HG03571 (cell line): ENCODE measurements at regions not wholly inside any gene's neighbourhood (a gene's known extent, or its start where the extent isn't known, plus 50 kb on each side); places are given as distances from the start of the nearest gene placed in this dataset.

Experiments used
- ATAC-seq: cut with Tn5 transposase; IDR thresholded peaks from one replicate; pipeline ENCODE4 v1.9.1; 2021; ENCODE audit not compliant: unreplicated experiment

DNA sequence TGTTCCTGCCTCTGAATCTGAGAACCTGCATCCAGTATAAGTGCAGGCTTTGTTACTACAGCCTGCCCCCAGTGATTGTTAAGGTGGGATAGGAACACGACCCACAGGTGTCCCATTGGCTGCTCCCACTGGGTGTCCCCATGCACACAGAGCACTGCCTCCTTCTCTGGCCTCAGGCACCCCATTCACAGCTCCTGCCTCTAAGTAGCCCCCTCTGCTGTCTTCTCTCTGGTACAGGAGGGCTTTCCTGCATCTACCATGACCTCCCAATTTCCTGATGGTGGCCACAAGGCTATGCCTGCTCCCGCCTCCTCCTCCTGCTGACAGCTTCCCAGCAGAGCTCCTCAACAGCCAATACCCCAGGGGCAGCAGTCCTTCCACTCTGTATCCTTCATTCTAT, 238.6 kb upstream of the TMC3 start:
- ATAC-seq, result no peak

DNA sequence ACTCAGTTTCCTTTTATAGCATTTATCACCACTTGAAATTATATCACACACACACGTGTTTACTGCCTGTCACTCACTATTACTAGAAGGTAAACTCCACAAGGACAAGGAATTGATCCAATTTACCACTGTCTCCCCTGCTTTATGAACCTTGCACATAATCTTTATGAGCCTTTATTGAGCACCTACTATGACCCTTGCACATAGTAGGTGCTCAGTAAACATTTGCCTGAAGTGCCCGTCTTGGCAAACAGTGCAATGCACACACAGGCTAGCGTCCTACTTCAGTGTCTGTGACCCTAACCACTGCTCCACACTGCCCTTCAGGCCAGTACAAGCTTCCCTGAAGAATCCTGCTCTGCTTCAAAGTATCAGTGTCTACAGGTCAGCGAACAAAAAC, 237.7 kb upstream of the TMC3 start:
- ATAC-seq, result no peak

DNA sequence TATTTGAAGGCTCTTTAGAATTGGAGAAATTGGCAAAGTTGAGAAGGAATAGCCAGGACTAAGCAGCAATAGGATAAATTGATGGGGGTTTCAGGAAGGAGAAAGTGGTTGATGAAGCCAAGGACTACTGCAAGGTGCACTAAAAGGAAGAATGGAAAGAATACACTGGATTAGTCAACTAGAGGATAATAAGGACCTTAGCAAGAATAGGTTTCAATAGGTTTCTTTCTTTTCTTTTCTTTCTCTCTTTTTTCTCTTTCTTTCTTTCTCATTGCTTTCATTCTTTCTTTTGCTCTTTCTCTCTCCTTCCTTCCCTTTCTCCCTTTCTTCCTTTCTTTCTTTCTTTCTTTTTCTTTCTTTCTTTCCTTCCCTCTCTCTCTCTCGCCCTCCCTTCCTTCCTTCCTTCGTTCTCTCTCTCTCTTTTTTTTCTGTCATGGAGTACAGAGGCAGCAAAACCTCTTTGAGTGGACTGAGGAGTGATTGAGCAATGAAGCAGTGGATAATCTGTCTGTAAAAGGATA, 234.4 kb upstream of the TMC3 start:
- ATAC-seq, result no peak

DNA sequence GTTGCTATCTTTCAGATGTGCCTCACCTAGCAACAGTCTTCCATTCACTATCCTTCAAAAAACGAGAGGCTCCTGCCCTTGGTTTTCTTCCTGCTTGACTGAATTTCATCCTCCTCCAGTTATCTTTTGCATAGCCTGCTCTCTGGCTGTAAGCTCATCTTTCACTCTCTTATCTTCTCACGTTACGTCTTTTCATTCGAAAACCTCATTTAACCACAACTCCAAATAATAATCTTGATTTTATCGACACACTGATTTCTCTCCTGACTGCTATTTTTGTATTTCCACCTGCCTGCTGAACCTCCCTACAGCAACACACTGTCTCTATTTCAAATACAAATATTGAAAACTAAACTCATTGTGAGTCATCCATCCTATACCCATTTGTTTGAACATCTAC, 230.7 kb upstream of the TMC3 start:
- ATAC-seq, result no peak

DNA sequence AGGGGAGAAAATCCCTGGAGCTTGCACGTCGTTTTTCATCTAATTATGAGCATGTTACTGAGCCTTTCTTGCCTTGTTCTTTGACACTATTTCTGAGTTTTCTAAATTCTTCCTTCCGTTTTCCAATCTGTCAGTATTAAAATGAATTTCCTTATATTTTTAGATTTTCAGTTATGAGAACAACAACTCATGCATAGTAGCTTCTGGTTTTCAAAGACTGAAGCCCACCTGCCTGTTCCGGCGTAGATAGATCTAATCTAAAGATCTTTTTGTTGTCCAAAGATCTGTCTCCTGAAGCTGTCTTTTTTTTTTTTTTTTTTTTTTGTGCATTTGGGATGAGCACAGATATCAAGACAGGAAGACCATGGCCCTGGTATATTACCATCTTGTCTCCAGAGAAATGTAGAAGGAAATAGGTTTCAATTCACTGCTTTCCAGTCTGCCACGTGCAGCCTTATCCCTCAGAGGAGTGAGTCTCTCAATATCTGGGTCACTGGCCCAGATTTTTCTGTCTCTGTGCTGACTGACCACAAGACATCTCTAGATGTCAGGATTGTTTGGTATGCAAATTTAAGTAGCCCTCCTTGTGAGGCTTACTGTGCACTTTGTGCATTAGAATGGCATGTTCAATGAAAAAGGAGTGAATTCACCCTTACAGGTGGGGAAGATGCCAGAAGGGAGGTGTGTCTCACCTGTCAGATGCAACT, 222.3 kb upstream of the TMC3 start:
- no peak for ATAC-seq

DNA sequence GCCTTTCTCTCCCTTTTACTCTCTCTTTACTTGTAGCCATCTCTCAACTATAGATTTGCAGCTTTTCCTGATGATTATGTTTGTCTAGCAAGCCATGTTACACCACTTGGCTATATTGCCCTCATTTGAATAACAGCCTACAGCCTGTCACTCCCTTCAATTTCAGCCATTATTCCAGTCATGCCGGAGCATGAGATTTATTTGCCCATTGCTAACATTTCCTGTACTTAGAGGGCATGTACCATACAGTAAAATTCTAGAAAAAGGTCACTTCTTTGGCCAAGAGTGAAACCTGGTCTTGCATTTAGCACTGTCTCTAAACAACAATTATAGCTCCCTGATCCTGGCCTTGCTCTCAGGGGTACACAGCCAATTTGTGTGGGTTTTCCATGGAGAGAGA, 221.7 kb upstream of the TMC3 start:
- ATAC-seq, result no peak

DNA sequence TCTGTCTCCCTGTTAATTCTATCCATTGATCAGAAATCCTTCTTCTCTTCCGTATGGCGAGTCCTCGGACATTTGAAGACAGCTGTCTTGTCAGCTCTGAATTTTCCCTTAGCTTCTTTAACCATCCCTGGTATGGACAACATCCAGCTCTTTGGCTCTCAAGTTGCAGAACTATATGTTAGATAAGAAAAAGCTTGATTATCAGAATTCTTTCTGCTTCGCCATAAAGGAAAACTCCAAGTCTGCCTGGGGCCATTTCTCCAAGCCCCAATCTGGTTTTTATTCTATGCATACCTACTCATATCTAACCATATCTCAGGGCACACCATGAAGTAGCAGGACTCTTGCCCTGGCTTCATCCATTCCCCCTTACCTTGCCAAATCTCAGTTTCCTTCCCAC, 215.7 kb upstream of the TMC3 start:
- no peak for ATAC-seq

DNA sequence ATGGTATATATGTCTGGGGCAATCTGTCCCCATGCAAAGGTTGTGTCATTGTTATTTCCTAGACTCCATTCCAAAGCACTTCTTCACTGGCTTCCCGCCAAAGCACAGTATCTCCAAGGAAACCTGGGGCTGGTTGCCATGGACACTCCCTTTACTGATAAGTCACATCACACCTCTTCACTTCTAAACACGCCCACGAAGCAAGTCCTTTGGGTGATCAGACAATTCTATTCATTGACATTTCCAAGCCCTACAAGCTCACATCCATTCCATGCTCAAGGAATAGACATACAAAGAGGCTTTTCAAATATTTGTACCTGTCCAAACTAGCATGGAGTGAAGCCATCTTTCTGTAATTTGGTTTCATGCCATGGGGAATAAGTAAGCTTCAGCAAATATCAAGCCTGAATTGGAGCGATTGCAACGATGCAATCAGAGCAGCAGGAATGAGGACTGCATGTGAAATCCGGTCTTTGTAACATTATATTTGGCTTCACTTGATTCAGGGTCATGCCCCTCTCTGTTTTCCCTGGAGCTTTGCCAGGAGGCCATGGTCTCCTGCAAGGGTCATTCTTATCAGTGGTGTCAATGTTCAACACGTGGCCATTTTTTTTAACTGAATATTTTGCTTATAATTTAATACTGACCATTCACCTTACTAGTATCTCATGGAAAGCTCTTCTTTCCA, 201.6 kb upstream of the TMC3 start:
- ATAC-seq, result no peak

DNA sequence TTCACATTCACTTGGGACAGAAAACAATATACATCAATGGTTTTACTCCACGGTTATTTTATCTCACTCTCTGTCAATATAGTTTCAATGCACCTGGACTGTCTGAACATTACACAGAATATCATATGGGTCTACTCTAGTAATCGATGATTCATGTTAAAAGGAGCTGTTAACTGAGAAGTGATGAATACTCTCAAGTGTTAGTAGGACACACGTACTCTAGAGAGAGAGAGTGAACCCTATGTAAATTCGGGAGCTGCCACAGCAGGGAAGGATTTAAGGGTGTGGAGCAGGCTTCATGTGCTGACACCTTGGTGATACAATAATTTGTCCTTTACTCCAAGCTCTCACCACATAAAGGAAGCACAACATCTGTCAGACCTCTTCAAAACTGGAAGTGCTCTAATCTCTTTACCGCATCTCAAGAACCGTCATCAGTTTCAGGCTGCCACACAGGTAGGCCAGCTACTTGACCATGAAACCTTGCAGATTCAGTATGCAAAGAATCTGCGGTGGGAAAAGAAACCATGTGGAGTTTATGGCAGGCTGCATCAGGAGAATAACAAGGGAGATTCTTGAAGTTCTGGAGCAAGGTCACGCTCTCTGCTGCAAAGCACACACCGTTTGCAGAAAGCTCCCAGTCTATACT, 199.2 kb upstream of the TMC3 start:
- no peak for ATAC-seq

DNA sequence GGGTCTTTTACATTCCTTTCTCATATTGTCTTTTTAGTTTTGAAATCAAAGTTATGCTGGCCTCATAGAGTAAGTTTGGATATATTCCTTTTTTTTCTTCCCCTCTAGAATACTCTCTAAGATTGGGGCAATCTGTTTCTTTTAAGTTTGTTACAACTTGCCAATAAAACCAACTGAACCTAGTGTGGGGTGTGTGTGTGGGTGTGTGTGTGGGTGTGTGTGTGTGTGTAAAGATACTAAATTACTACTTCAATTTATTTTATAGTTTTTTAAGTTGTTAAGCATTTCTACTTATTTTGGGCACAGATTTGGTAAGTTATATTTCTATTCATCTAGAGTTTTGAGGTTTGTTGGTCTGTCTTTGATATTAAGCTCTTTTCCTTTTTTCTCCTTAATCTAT, 198.2 kb upstream of the TMC3 start:
- ATAC-seq, result no peak

DNA sequence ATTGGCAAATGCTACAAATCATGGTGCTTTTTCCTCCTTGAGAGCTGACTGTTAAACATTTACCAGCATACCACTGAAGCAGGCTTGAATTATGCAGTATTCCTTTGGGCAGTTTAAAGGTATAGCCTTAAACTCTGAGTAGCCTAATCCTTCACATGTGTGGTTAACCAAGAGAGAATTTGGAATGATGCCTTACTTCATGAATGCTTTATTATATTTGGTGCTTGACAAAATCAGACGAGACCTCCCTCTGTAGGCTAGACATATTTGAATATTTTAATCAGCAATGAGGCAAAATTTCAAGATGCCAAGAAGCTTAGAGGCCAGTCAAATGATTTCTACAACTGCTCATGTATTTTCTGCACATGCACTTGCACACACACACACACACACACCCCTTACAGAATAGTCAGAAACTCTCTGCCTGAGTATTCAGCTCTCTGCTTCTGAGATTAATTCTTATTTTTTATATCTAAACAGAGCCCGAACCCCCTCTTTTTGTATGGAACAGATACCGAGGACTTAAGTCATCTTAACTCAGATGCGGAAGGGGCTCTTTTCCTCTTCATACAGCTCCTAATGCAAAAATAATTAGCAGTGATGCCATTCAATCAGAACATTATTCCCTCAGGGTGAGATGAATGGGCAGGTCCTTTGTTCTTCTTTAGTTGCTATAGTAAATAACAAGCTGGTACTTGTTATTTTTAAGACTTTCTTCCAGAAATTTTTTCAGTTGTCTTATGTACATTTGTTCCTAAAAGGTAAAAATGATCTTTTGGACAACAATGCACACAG, 195.5 kb upstream of the TMC3 start:
- ATAC-seq, result no peak

DNA sequence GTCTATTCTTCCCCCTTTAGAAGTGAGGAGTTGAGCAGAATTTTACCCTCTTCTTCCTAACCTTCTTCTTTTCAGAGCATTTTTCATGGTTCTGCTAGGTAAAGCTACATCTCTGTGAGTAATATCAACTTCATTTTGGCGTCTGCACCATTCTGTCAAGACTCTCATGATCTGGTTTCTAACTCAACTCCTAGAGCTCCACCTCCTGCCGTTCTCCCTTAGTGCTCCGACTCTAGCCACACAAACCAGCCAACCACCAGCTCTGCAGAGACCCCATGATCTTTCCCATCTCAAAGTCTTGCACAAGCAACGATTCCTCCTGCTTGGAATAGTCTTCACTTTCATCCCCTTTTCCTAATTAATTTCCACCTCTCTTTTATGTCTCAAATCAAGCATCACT, 193.9 kb upstream of the TMC3 start:
- ATAC-seq, result no peak

DNA sequence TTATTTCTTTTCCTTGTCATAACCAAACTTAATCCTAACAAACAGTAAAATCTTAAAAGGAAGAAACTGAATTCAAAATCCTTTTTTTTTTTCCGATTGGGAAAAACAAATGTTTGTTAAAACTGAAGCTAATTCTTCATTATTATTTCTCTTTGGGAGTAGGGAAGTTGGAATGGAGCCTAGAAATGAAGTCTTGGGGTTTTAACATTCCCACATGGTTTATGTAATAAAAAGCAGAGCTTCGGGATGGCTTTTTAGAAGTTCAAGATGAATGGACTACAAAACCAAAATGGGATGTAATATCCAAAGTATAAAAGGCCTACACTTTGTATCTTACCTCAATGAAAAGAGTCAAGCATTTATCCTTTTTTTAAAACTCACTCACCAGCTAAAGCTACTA, 189.0 kb upstream of the TMC3 start:
- no peak for ATAC-seq

DNA sequence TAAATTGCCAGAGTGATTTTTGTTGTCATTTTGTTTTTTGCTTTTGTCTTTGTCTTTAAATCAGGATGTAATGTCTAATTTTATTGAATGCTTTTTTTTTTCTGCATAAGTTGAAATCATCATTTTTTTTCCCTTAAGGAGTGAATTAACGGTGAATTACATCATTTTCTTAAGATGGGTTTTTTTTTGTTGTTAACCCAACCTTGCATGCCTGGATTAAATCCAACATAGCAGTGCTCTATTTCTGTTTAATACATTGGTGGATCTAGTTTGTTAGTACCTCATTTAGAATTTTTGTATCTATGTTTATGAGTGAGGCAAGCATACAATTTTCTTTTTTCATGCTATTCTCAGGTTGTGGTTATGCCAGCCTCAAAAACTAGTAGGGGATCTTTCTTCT, 186.4 kb upstream of the TMC3 start:
- no peak for ATAC-seq

DNA sequence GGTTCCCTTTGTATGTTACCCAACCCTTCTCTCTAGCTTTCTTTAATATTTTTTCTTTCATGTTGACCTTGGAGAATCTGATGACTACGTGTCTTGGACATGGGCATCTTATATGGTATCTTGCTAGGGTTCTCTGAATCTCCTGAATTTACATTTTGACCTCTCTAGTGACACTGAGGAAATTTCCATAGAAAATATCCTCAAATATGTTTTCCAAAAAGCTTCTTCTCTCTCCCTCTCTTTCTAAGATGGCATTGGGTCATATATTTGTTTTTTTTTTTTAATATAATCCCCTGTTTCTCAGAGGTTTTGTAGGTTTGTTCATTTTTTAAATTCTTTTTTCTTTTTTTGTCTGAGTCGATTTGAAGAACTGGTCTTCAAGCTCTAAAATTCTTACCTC, 184.0 kb upstream of the TMC3 start:
- ATAC-seq, result no peak

DNA sequence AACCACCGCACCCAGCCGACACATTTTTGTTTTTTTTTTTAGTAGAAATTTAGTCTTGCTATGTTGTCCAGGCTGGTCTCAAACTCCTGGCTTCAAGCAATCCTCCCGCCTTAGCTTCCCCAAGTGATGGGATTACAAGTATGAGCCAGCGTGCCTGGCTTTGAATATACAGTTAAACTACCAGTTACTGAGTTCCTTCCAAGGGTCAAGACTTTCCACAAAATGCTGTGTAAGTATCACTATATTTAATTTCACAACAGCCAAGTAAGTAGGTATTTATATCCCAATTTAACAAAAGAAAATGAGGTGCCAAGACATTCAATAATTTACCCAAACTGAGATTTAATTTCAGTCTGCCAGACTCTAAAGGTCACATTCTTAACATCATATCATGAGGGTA, 181.3 kb upstream of the TMC3 start:
- no peak for ATAC-seq

DNA sequence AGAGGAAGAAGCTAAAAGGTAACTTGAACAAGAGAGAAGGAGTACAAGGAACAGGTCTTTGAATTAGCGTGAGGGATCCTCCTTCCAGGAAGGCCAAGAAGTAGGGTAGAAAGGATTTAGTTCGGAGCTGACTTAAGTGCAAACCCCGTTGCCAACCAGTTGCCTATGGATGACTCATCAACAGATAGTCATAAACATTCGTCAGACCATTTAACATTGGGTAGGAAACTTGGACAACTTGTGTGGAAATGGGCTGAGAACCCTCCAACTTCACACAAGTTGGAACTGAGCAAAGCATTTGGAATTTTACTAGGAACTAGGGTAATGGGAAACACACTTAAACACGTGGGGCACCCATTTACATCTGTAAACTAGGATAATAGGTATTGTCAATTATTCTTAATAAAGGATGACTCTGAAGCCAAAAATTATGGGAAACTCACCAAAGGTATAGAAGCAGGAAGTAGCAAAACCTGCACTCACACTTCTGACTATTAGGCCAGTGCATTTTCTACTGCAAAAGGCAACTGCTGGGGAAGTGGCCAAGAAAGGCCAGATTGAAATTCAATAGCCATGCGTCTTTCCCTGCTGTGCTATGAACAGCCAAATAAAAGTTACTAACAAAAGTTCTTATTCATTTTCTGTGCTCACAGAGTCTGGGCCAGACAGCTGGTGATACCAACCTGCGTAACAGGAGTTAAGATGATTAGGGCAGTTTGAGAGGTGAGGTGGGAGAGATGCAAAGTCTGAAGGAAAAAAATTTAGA, 174.5 kb upstream of the TMC3 start:
- ATAC-seq, result no peak

DNA sequence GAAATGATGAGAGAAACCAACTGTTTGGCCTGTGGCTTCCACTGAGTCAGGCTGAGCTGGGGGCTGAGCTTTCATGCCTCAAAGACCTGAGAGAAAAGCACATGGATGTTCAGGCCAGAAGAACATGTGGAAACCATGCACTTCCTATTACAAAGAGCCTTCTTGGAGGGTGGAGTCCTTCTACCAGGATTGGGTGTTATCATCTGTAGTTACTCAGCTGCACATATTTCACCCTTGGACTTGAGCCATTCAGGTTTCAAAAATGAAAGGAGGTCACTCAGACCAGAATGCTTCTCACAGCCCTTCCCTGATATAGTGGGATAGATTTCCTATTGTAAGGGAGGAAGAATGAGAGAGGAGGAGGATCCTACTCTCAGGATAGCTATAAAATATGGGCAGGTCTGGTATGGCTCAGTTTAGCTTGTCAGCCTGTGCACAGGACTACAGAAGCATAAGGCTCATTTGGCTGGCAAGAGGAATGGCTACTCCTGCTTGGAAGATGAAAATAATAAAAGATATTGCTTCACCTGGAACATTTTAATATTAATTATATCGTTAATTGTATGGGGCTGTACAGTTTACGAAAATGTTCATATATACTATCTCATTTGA, 173.6 kb upstream of the TMC3 start:
- no peak for ATAC-seq

DNA sequence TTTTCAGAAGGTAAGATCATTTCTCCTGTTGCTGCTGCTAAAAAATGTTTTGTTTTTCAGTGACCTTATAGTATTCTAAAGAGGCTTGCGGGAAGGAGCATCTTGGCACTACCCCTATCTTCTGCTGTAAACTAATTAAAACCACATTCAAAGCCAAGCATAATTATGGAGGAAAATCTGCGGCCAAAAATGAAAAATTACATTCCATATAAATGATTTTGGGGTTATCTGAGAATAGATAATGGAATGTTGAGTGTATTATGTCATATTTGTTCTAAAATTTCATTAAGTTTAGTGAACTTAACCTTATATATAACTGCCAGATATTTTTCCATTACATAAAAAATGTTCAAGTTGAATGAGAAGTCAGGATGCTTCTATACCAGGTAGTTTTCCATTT, 170.4 kb upstream of the TMC3 start:
- ATAC-seq, result no peak

DNA sequence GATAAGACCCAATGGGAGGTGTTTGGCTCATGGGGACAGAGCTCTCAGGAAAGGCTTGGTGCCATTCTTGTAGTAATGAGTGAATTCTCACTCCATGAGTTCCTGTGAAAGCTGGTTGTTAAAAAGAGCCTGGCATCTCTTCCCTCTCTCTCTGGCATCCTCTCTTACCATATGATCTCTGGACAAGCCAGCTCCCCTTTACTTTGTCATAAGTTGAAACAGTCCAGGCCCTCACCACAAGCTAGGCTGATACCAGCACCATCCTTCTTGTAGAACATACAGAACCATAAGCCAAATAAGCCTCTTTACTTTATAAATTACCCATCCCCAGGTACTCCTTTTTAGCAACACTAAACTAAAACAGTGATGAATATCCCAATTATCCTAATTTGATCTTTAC, 166.9 kb upstream of the TMC3 start:
- no peak for ATAC-seq
